ENCODE measurements at regions not wholly inside any gene's neighbourhood (a gene's known extent, or its start where the extent isn't known, plus 50 kb on each side); places are given as distances from the start of the nearest gene placed in this dataset.

DNA sequence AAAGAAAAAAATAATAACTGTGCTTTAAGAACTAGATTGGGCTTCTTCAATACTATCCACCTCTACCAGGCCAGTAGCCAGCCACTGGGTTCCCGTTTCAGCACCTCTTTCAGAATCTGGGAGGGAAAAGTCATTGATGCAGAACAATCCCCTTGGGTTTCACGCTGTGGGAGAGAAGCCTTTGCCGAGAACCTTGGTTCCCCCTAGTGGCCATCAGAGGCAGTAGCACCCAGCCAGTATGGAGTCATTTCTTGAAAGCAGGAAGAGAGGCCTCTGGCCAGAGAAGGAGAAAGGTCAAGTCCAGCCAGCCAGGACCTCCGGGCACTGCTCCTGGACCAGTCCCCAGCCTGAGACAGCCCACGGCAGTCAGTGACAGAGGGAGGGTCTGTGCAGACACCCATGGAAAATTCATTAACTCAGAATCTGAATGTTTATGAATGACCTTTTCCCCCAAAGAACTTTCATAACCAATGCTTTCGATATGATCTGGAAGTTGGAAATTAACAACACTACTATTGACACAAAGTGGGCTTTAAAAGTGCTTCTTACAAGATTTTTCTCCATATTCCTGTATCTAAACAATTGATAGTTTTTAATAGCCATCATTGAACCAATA, 51.2 kb upstream of the CDH5 start:
- Histone ChIP-seq H3K27ac (ENCODE audit: low read length) (no peak overlapping the region), H3K36me3 (ENCODE audit: control insufficient read depth in 2 of 2, extremely low read depth in 1 of 2, insufficient read depth in 1 of 2, low read length in 1 of 2) (no peaks in the 10 kb centered on the region), H3K27me3 (replicated peaks in 1 of 2; ENCODE audit: control insufficient read depth in 2 of 2, extremely low read depth in 1 of 2, insufficient read depth in 2 of 2, low read length in 1 of 2) (peaks cover 0 to 41% of the 10 kb centered on the region in 2 experiments), H3K9me3 (no peaks in the 10 kb centered on the region), H3K4me1 (ENCODE audit: control insufficient read depth in 1 of 2, extremely low read depth in 1 of 2, insufficient read depth in 2 of 2, low read length in 2 of 2) (peaks cover 0 to 5% of the 10 kb centered on the region in 2 experiments), H3K4me3 (ENCODE audit: control insufficient read depth in 1 of 2, extremely low read depth in 1 of 2, low read length in 1 of 2) (no peak overlapping the region)
- WGBS (ENCODE audit: insufficient coverage): 6% methylated on average over 2 of the region's 6 CpGs
- no peaks in the 10 kb centered on the region for H3K9me3 Mint-ChIP-seq
- peak; percentile 62 to 86 (median 82) for ATAC-seq (replicated peaks in 1 of 4)
- H3K27me3 Mint-ChIP-seq: peaks cover 13 to 15% of the 10 kb centered on the region in 2 donors
- ChIA-PET POLR2A (no interaction called here), CTCF (interaction anchor here in 1 of 2 donors (0.7 to 0.9 kb wide), 2 partner anchors 29 to 44 kb away, joined by 3 read pairs; no protein-coding TSS in a partner anchor)
- no peaks in the 10 kb centered on the region for H3K36me3 Mint-ChIP-seq
- no peak overlapping the region for H3K4me3 Mint-ChIP-seq
- H3K4me1 Mint-ChIP-seq: no peaks in the 10 kb centered on the region
- H3K27ac Mint-ChIP-seq: no peak overlapping the region
- DNase-seq: peak in 32 of 35 experiments; percentile 5 to 68 (median 20)

DNA sequence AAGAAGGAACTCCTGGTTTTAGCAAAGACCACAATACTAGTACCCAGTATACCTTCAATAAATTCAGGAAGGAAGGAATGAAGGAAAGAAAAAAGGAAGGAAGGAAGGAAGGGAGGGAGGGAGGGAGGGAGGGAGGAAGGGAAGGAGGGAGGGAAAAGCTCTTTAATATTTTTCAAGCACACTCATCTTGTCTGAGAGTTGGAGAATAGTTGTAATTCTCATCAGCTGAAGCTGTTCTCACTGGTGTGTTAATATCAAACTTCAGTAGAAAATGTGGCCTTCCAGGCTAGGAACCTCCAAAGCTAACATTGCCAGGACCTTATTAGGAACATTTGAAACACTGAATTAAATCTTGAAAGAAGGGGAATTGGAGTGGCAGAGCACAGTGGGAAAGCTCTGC, 55.2 kb upstream of the CDH5 start:
- Mint-ChIP-seq H3K9me3 (no peaks in the 10 kb centered on the region), H3K27ac (no peak overlapping the region), H3K4me1 (no peaks in the 10 kb centered on the region), H3K36me3 (no peaks in the 10 kb centered on the region), H3K4me3 (no peak overlapping the region), H3K27me3 (peaks cover 8 to 13% of the 10 kb centered on the region in 2 donors)
- Histone ChIP-seq H3K4me3 (ENCODE audit: control insufficient read depth in 1 of 2, extremely low read depth in 1 of 2, low read length in 1 of 2) (no peak overlapping the region), H3K36me3 (ENCODE audit: control insufficient read depth in 2 of 2, extremely low read depth in 1 of 2, insufficient read depth in 1 of 2, low read length in 1 of 2) (no peaks in the 10 kb centered on the region), H3K4me1 (ENCODE audit: control insufficient read depth in 1 of 2, extremely low read depth in 1 of 2, insufficient read depth in 2 of 2, low read length in 2 of 2) (peaks cover 0 to 5% of the 10 kb centered on the region in 2 experiments), H3K27me3 (replicated peaks in 1 of 2; ENCODE audit: control insufficient read depth in 2 of 2, extremely low read depth in 1 of 2, insufficient read depth in 2 of 2, low read length in 1 of 2) (peaks cover 0 to 36% of the 10 kb centered on the region in 2 experiments), H3K9me3 (no peaks in the 10 kb centered on the region), H3K27ac (ENCODE audit: low read length) (no peak overlapping the region)
- ATAC-seq (replicated peaks in 1 of 4) (no peak), DNase-seq (no peak)
- CTCF ChIA-PET: no interaction called here
- POLR2A ChIA-PET: no interaction called here

DNA sequence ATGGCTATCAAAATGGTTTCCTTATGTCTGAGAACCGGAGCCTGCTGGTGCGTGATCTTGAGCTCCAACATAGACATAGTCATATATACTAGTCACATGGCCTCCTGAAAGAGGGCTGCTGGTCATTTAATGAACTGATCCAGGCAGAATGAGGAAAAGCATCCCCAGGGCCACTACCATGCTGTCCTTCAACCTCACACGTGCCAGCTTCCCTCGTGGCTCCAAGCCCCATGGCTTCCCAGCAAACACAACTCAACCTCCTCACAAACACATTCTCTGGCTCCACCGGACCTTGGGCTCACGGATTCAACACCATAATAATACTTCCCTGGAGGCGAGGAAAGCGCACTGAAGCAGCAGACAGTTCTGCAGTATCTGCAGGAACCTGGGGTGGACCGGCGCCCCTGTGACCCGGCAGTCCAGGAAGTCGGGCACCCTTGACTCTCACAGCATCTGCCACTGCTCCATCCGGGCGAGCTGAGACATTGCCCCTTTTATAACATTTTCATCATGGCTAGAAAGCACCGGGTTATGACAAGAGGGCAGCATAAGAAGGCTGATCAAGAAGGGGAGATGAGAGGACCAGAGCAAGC, 57.2 kb upstream of the CDH5 start:
- ATAC-seq (replicated peaks in 1 of 4): no peak
- no peak for DNase-seq
- Histone ChIP-seq H3K9me3 (no peaks in the 10 kb centered on the region), H3K27me3 (replicated peaks in 1 of 2; ENCODE audit: control insufficient read depth in 2 of 2, extremely low read depth in 1 of 2, insufficient read depth in 2 of 2, low read length in 1 of 2) (peaks cover 0 to 30% of the 10 kb centered on the region in 2 experiments), H3K4me3 (ENCODE audit: control insufficient read depth in 1 of 2, extremely low read depth in 1 of 2, low read length in 1 of 2) (no peak overlapping the region), H3K36me3 (ENCODE audit: control insufficient read depth in 2 of 2, extremely low read depth in 1 of 2, insufficient read depth in 1 of 2, low read length in 1 of 2) (no peaks in the 10 kb centered on the region), H3K27ac (ENCODE audit: low read length) (no peak overlapping the region), H3K4me1 (ENCODE audit: control insufficient read depth in 1 of 2, extremely low read depth in 1 of 2, insufficient read depth in 2 of 2, low read length in 2 of 2) (no peaks in the 10 kb centered on the region)
- ChIA-PET CTCF (no interaction called here), POLR2A (no interaction called here)
- no peaks in the 10 kb centered on the region for H3K4me1 Mint-ChIP-seq
- 79% methylated on average over 11 of the region's 15 CpGs for WGBS (ENCODE audit: insufficient coverage)
- H3K27me3 Mint-ChIP-seq: peaks cover 8 to 19% of the 10 kb centered on the region in 2 donors
- no peak overlapping the region for H3K27ac Mint-ChIP-seq
- no peaks in the 10 kb centered on the region for H3K9me3 Mint-ChIP-seq
- no peak overlapping the region for H3K4me3 Mint-ChIP-seq
- no peaks in the 10 kb centered on the region for H3K36me3 Mint-ChIP-seq

DNA sequence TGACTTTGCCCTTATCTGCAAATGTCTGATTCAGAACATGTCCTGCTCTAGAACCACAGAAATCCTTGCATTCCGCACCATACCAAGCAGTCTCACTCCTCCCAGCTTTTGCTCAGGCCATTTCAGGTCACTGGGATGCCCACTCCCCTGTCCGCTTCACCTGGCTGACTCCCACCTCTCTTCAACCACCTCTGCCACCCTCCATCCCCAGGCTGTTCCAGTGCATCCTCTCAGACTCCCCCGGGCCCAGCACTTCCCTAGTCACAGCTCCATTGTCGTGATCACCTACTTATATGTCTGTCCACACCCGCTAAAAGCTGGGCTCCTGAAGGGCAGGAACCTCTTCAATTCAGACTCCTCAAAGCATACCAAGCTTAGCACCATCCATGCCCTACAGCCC, 58.4 kb upstream of the CDH5 start:
- CTCF ChIA-PET: no interaction called here
- no peak for DNase-seq
- H3K9me3 ChIP-seq: no peaks in the 10 kb centered on the region

GRCh38 chr16:66306366-66307150, 59.9 kb upstream of the CDH5 start:
- H3K4me1 Mint-ChIP-seq: no peaks in the 10 kb centered on the region
- Histone ChIP-seq H3K36me3 (ENCODE audit: control insufficient read depth in 2 of 2, extremely low read depth in 1 of 2, insufficient read depth in 1 of 2, low read length in 1 of 2) (no peaks in the 10 kb centered on the region), H3K27ac (ENCODE audit: low read length) (no peak overlapping the region), H3K27me3 (replicated peaks in 1 of 2; ENCODE audit: control insufficient read depth in 2 of 2, extremely low read depth in 1 of 2, insufficient read depth in 2 of 2, low read length in 1 of 2) (peaks cover 0 to 27% of the 10 kb centered on the region in 2 experiments), H3K4me3 (ENCODE audit: control insufficient read depth in 1 of 2, extremely low read depth in 1 of 2, low read length in 1 of 2) (no peak overlapping the region), H3K4me1 (ENCODE audit: control insufficient read depth in 1 of 2, extremely low read depth in 1 of 2, insufficient read depth in 2 of 2, low read length in 2 of 2) (no peaks in the 10 kb centered on the region), H3K9me3 (no peaks in the 10 kb centered on the region)
- H3K4me3 Mint-ChIP-seq: no peak overlapping the region
- no peak for ATAC-seq (replicated peaks in 1 of 4)
- POLR2A ChIA-PET: no interaction called here
- peaks cover 4 to 16% of the 10 kb centered on the region in 2 donors for H3K27me3 Mint-ChIP-seq
- DNase-seq: no peak
- H3K36me3 Mint-ChIP-seq: no peaks in the 10 kb centered on the region
- CTCF ChIA-PET: interaction anchor here in 1 of 2 donors (0.5 kb wide), 1 partner anchor 9 kb away, joined by 3 read pairs; no protein-coding TSS in a partner anchor
- no peaks in the 10 kb centered on the region for H3K9me3 Mint-ChIP-seq
- 56% methylated on average over 6 of the region's 9 CpGs for WGBS (ENCODE audit: insufficient coverage)
- H3K27ac Mint-ChIP-seq: no peak overlapping the region

More for the DNA sequence above, 58.4 kb upstream of the CDH5 start:
- WGBS (ENCODE audit: insufficient coverage): 76% methylated on average over 5 of the region's 5 CpGs
- no peaks in the 10 kb centered on the region for H3K36me3 Mint-ChIP-seq
- H3K9me3 Mint-ChIP-seq: no peaks in the 10 kb centered on the region
- H3K4me3 Mint-ChIP-seq: no peak overlapping the region
- no peaks in the 10 kb centered on the region for H3K4me1 ChIP-seq (ENCODE audit: control insufficient read depth in 1 of 2, extremely low read depth in 1 of 2, insufficient read depth in 2 of 2, low read length in 2 of 2)
- H3K27me3 ChIP-seq (replicated peaks in 1 of 2; ENCODE audit: control insufficient read depth in 2 of 2, extremely low read depth in 1 of 2, insufficient read depth in 2 of 2, low read length in 1 of 2): peaks cover 0 to 27% of the 10 kb centered on the region in 2 experiments
- no peak overlapping the region for H3K27ac ChIP-seq (ENCODE audit: low read length)
- H3K4me3 ChIP-seq (ENCODE audit: control insufficient read depth in 1 of 2, extremely low read depth in 1 of 2, low read length in 1 of 2): no peak overlapping the region
- peaks cover 4 to 16% of the 10 kb centered on the region in 2 donors for H3K27me3 Mint-ChIP-seq
- H3K27ac Mint-ChIP-seq: no peak overlapping the region
- H3K4me1 Mint-ChIP-seq: no peaks in the 10 kb centered on the region
- ATAC-seq (replicated peaks in 1 of 4): no peak
- POLR2A ChIA-PET: no interaction called here
- H3K36me3 ChIP-seq (ENCODE audit: control insufficient read depth in 2 of 2, extremely low read depth in 1 of 2, insufficient read depth in 1 of 2, low read length in 1 of 2): no peaks in the 10 kb centered on the region

DNA sequence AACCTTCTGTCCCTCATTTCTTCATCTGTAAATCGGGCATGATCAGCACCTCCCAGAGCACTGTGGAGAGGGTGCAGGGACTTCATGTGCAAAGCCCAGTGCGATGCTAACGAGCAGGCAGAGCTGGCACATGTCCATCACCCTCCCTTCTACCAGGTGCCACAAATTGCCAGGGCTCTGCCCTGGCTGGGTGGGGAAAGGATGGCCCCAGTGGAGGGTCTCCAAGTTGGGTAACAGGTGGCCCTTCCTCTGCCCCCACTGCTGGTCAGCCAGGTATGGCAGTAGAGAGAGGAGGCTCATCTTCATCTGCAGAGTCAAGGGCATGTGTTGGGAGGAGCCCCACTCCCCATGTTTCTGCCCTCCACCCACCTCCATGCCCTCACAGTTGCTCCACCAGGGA, 61.5 kb upstream of the CDH5 start:
- Mint-ChIP-seq H3K27ac (no peak overlapping the region), H3K4me3 (no peak overlapping the region), H3K36me3 (no peaks in the 10 kb centered on the region), H3K27me3 (peaks cover 4 to 16% of the 10 kb centered on the region in 2 donors), H3K4me1 (peaks cover 0 to 7% (median 0%) of the 10 kb centered on the region in 3 donors), H3K9me3 (no peaks in the 10 kb centered on the region)
- ATAC-seq (replicated peaks in 1 of 4): no peak
- ChIA-PET CTCF (no interaction called here), POLR2A (no interaction called here)
- Histone ChIP-seq H3K9me3 (no peaks in the 10 kb centered on the region), H3K36me3 (ENCODE audit: control insufficient read depth in 2 of 2, extremely low read depth in 1 of 2, insufficient read depth in 1 of 2, low read length in 1 of 2) (no peaks in the 10 kb centered on the region), H3K4me3 (ENCODE audit: control insufficient read depth in 1 of 2, extremely low read depth in 1 of 2, low read length in 1 of 2) (no peak overlapping the region), H3K4me1 (ENCODE audit: control insufficient read depth in 1 of 2, extremely low read depth in 1 of 2, insufficient read depth in 2 of 2, low read length in 2 of 2) (no peaks in the 10 kb centered on the region), H3K27ac (ENCODE audit: low read length) (no peak overlapping the region), H3K27me3 (replicated peaks in 1 of 2; ENCODE audit: control insufficient read depth in 2 of 2, extremely low read depth in 1 of 2, insufficient read depth in 2 of 2, low read length in 1 of 2) (peaks cover 0 to 23% of the 10 kb centered on the region in 2 experiments)
- DNase-seq: peak in 1 of 35 experiments; percentile 17
- no CpG with 5 or more reads among the region's 3 CpGs for WGBS (ENCODE audit: insufficient coverage)

Data from T-cell (primary cell).